ENCODE measurements at regions not wholly inside any gene's neighbourhood (a gene's known extent, or its start where the extent isn't known, plus 50 kb on each side); places are given as distances from the start of the nearest gene placed in this dataset.

DNA sequence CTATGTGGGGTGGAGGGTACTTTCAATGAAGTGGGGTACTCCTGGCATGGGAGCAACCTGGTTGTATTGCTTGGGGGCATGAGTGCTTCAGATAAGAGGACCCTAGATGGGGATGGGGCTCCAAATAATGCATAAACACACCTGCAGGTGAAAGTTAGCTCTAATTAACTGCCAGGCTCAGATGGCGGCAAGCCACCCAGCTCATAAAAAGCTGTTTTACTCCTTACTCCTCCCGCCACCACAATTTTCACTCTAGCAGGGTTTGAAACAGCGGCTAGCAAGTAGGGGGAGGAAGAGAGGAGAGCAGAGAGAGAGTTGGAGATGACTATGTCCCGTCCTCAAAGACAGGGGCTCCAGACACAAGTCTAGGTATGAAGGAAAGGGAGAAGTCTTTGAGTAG is 117.7 kb upstream of the WSCD1 start:
- Mint-ChIP-seq H3K36me3 (ENCODE audit: low read depth) (peaks cover 16% of the 10 kb centered on the region), H3K9me3 (peaks cover 22% of the 10 kb centered on the region), H3K27me3 (ENCODE audit: insufficient read depth, low read depth, poor library complexity) (no peaks in the 10 kb centered on the region), H3K4me1 (no peaks in the 10 kb centered on the region), H3K27ac (no peak overlapping the region), H3K4me3 (no peak overlapping the region)
- H4K20me1 ChIP-seq (replicated peaks; ENCODE audit: insufficient read depth) = no peaks in the 10 kb centered on the region
- H3K9me2 ChIP-seq (ENCODE audit: insufficient read depth) = peaks cover 12% of the 10 kb centered on the region
- no peaks in the 10 kb centered on the region for H3K79me2 ChIP-seq (replicated peaks; ENCODE audit: insufficient read depth)
- no peaks in the 10 kb centered on the region for H3K27me3 ChIP-seq (ENCODE audit: insufficient read depth)
- ATAC-seq (no peak), DNase-seq (ENCODE audit: low spot score) (no peak)
- no peak overlapping the region for H3K4me2 ChIP-seq
- no peak overlapping the region for H3K4me3 ChIP-seq
- no peaks in the 10 kb centered on the region for H3F3A ChIP-seq (replicated peaks; ENCODE audit: low read depth)
- no peak overlapping the region for H2AFZ ChIP-seq
- TF ChIP-seq, protein P1, sequence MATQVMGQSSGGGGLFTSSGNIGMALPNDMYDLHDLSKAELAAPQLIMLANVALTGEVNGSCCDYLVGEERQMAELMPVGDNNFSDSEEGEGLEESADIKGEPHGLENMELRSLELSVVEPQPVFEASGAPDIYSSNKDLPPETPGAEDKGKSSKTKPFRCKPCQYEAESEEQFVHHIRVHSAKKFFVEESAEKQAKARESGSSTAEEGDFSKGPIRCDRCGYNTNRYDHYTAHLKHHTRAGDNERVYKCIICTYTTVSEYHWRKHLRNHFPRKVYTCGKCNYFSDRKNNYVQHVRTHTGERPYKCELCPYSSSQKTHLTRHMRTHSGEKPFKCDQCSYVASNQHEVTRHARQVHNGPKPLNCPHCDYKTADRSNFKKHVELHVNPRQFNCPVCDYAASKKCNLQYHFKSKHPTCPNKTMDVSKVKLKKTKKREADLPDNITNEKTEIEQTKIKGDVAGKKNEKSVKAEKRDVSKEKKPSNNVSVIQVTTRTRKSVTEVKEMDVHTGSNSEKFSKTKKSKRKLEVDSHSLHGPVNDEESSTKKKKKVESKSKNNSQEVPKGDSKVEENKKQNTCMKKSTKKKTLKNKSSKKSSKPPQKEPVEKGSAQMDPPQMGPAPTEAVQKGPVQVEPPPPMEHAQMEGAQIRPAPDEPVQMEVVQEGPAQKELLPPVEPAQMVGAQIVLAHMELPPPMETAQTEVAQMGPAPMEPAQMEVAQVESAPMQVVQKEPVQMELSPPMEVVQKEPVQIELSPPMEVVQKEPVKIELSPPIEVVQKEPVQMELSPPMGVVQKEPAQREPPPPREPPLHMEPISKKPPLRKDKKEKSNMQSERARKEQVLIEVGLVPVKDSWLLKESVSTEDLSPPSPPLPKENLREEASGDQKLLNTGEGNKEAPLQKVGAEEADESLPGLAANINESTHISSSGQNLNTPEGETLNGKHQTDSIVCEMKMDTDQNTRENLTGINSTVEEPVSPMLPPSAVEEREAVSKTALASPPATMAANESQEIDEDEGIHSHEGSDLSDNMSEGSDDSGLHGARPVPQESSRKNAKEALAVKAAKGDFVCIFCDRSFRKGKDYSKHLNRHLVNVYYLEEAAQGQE (IDR thresholded peaks at IDR 0.05; ENCODE audit: unreplicated experiment) = no peak
- TF ChIP-seq, protein P2, sequence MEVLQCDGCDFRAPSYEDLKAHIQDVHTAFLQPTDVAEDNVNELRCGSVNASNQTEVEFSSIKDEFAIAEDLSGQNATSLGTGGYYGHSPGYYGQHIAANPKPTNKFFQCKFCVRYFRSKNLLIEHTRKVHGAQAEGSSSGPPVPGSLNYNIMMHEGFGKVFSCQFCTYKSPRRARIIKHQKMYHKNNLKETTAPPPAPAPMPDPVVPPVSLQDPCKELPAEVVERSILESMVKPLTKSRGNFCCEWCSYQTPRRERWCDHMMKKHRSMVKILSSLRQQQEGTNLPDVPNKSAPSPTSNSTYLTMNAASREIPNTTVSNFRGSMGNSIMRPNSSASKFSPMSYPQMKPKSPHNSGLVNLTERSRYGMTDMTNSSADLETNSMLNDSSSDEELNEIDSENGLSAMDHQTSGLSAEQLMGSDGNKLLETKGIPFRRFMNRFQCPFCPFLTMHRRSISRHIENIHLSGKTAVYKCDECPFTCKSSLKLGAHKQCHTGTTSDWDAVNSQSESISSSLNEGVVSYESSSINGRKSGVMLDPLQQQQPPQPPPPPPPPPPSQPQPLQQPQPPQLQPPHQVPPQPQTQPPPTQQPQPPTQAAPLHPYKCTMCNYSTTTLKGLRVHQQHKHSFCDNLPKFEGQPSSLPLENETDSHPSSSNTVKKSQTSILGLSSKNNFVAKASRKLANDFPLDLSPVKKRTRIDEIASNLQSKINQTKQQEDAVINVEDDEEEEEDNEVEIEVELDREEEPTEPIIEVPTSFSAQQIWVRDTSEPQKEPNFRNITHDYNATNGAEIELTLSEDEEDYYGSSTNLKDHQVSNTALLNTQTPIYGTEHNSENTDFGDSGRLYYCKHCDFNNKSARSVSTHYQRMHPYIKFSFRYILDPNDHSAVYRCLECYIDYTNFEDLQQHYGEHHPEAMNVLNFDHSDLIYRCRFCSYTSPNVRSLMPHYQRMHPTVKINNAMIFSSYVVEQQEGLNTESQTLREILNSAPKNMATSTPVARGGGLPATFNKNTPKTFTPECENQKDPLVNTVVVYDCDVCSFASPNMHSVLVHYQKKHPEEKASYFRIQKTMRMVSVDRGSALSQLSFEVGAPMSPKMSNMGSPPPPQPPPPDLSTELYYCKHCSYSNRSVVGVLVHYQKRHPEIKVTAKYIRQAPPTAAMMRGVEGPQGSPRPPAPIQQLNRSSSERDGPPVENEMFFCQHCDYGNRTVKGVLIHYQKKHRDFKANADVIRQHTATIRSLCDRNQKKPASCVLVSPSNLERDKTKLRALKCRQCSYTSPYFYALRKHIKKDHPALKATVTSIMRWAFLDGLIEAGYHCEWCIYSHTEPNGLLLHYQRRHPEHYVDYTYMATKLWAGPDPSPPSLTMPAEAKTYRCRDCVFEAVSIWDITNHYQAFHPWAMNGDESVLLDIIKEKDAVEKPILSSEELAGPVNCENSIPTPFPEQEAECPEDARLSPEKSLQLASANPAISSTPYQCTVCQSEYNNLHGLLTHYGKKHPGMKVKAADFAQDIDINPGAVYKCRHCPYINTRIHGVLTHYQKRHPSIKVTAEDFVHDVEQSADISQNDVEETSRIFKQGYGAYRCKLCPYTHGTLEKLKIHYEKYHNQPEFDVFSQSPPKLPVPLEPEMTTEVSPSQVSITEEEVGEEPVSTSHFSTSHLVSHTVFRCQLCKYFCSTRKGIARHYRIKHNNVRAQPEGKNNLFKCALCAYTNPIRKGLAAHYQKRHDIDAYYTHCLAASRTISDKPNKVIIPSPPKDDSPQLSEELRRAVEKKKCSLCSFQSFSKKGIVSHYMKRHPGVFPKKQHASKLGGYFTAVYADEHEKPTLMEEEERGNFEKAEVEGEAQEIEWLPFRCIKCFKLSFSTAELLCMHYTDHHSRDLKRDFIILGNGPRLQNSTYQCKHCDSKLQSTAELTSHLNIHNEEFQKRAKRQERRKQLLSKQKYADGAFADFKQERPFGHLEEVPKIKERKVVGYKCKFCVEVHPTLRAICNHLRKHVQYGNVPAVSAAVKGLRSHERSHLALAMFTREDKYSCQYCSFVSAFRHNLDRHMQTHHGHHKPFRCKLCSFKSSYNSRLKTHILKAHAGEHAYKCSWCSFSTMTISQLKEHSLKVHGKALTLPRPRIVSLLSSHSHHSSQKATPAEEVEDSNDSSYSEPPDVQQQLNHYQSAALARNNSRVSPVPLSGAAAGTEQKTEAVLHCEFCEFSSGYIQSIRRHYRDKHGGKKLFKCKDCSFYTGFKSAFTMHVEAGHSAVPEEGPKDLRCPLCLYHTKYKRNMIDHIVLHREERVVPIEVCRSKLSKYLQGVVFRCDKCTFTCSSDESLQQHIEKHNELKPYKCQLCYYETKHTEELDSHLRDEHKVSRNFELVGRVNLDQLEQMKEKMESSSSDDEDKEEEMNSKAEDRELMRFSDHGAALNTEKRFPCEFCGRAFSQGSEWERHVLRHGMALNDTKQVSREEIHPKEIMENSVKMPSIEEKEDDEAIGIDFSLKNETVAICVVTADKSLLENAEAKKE (CRISPR knock-in tag; IDR thresholded peaks at IDR 0.05) = no peak
- TF ChIP-seq, protein P3, sequence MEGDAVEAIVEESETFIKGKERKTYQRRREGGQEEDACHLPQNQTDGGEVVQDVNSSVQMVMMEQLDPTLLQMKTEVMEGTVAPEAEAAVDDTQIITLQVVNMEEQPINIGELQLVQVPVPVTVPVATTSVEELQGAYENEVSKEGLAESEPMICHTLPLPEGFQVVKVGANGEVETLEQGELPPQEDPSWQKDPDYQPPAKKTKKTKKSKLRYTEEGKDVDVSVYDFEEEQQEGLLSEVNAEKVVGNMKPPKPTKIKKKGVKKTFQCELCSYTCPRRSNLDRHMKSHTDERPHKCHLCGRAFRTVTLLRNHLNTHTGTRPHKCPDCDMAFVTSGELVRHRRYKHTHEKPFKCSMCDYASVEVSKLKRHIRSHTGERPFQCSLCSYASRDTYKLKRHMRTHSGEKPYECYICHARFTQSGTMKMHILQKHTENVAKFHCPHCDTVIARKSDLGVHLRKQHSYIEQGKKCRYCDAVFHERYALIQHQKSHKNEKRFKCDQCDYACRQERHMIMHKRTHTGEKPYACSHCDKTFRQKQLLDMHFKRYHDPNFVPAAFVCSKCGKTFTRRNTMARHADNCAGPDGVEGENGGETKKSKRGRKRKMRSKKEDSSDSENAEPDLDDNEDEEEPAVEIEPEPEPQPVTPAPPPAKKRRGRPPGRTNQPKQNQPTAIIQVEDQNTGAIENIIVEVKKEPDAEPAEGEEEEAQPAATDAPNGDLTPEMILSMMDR (conservative IDR thresholded peaks at IDR 0.05; ENCODE audit: low read depth in 2 of 2) = no peak
- no peak for TF ChIP-seq CREB1 (CRISPR knock-in tag; IDR thresholded peaks at IDR 0.05; ENCODE audit: low read depth)
- TF ChIP-seq ZNF114 (CRISPR knock-in tag; IDR thresholded peaks at IDR 0.05) = no peak
- TF ChIP-seq, protein P4, sequence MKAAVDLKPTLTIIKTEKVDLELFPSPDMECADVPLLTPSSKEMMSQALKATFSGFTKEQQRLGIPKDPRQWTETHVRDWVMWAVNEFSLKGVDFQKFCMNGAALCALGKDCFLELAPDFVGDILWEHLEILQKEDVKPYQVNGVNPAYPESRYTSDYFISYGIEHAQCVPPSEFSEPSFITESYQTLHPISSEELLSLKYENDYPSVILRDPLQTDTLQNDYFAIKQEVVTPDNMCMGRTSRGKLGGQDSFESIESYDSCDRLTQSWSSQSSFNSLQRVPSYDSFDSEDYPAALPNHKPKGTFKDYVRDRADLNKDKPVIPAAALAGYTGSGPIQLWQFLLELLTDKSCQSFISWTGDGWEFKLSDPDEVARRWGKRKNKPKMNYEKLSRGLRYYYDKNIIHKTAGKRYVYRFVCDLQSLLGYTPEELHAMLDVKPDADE (IDR thresholded peaks at IDR 0.05) = no peak
- no peak for TF ChIP-seq STAT1 (IDR thresholded peaks at IDR 0.05; ENCODE audit: unreplicated experiment)
- no peak for TF ChIP-seq POLR2AphosphoS5 (IDR thresholded peaks at IDR 0.05; ENCODE audit: low read depth)
- TF ChIP-seq JUNB (IDR thresholded peaks at IDR 0.05; ENCODE audit: unreplicated experiment) = no peak
- no peak for TF ChIP-seq EZH2 (IDR thresholded peaks at IDR 0.05; ENCODE audit: low read depth, unreplicated experiment)
- no peak for TF ChIP-seq EZH2phosphoT487 (IDR thresholded peaks at IDR 0.05; ENCODE audit: unreplicated experiment)
- TF ChIP-seq NANOG (IDR thresholded peaks at IDR 0.05; ENCODE audit: borderline replicate concordance) = no peak
- TF ChIP-seq ZNF331 (CRISPR knock-in tag; IDR thresholded peaks at IDR 0.05; ENCODE audit: low read depth) = no peak
- no peaks in the 10 kb centered on the region for H3K4me1 ChIP-seq (ENCODE audit: insufficient read depth)
- no peaks in the 10 kb centered on the region for H3K36me3 ChIP-seq (ENCODE audit: insufficient read depth)
- no peak overlapping the region for H3K27ac ChIP-seq (ENCODE audit: low read depth)
